PFSK-1 (cell line): ENCODE measurements at regions not wholly inside any gene's neighbourhood (a gene's known extent, or its start where the extent isn't known, plus 50 kb on each side); places are given as distances from the start of the nearest gene placed in this dataset.

ENCODE experiments used
- POLR2AphosphoS5 ChIP-seq: IDR thresholded peaks from 2 replicates; pipeline ENCODE4 v1.6.1; 2012; ENCODE audit warnings: low read depth, mild to moderate bottlenecking, control low read depth, low read length, moderate library complexity
- SIN3A ChIP-seq: IDR thresholded peaks from 2 replicates; pipeline ENCODE4 v1.6.1; 2012; ENCODE audit warnings: mild to moderate bottlenecking, low read length, moderate library complexity, borderline replicate concordance; ENCODE audit not compliant: insufficient read depth
- TAF1 ChIP-seq: IDR thresholded peaks from 2 replicates; pipeline ENCODE4 v1.6.1; 2012; ENCODE audit warnings: low read length, control low read depth, borderline replicate concordance; ENCODE audit not compliant: insufficient read depth
- TF ChIP-seq, protein P1 (sequence below), 2 experiments: IDR thresholded peaks; 2 replicates each; pipeline versions ENCODE4 v1.6.1 to v1.8.0; 2011 to 2012; ENCODE audit warnings: low read depth in 2 of 2, low read length in 2 of 2, control low read depth in 1 of 2, inconsistent platforms in 1 of 2, mild to moderate bottlenecking in 1 of 2, moderate library complexity in 1 of 2; ENCODE audit not compliant: insufficient read depth in 1 of 2

DNA sequence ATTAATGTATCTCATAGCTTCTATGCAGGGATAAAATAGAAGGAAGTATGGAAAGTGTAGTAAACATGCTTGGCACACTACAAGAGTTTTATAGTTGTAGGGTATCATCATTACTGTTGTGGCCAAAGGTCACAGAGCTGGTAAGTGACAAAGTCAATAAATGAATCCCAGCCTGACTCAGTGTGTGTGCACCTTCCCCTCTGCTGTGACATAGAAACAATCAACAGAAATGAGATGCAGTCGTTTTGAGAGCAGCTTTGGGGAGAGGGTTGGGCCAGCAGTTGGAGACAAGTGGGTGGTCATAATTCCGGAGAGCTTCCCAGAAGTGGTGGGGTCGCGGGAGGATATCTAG, 82.4 kb upstream of the RBPJ start:
- TF ChIP-seq TAF1 (no peak), POLR2AphosphoS5 (no peak), SIN3A (no peak)
- TF ChIP-seq, protein P1, sequence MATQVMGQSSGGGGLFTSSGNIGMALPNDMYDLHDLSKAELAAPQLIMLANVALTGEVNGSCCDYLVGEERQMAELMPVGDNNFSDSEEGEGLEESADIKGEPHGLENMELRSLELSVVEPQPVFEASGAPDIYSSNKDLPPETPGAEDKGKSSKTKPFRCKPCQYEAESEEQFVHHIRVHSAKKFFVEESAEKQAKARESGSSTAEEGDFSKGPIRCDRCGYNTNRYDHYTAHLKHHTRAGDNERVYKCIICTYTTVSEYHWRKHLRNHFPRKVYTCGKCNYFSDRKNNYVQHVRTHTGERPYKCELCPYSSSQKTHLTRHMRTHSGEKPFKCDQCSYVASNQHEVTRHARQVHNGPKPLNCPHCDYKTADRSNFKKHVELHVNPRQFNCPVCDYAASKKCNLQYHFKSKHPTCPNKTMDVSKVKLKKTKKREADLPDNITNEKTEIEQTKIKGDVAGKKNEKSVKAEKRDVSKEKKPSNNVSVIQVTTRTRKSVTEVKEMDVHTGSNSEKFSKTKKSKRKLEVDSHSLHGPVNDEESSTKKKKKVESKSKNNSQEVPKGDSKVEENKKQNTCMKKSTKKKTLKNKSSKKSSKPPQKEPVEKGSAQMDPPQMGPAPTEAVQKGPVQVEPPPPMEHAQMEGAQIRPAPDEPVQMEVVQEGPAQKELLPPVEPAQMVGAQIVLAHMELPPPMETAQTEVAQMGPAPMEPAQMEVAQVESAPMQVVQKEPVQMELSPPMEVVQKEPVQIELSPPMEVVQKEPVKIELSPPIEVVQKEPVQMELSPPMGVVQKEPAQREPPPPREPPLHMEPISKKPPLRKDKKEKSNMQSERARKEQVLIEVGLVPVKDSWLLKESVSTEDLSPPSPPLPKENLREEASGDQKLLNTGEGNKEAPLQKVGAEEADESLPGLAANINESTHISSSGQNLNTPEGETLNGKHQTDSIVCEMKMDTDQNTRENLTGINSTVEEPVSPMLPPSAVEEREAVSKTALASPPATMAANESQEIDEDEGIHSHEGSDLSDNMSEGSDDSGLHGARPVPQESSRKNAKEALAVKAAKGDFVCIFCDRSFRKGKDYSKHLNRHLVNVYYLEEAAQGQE (IDR thresholded peaks at IDR 0.05; ENCODE audit: insufficient read depth in 1 of 2, low read depth in 2 of 2, low read length in 2 of 2), result no peak
